GM18508 (cell line): ENCODE measurements at regions not wholly inside any gene's neighbourhood (a gene's known extent, or its start where the extent isn't known, plus 50 kb on each side); places are given as distances from the start of the nearest gene placed in this dataset.

Experiments
- ATAC-seq: cut with Tn5 transposase; IDR thresholded peaks from one replicate; pipeline ENCODE4 v1.9.1; 2021; ENCODE audit warnings: moderate number of reproducible peaks; ENCODE audit not compliant: insufficient read depth, unreplicated experiment

GRCh38 chr4:54484383-54484782, 173.4 kb upstream of the KIT start:
- ATAC-seq = no peak

GRCh38 chr4:54487491-54487890, 170.3 kb upstream of the KIT start:
- no peak for ATAC-seq

- ATAC-seq = no peak
These were observed 163.9 kb upstream of the KIT start for GRCh38 chr4:54493862-54494261.

- no peak for ATAC-seq
These were observed 162.7 kb upstream of the KIT start for GRCh38 chr4:54495091-54495490.

- no peak for ATAC-seq
These were observed 162.1 kb upstream of the KIT start for GRCh38 chr4:54495641-54496040.

GRCh38 chr4:54496412-54496811, 161.3 kb upstream of the KIT start:
- ATAC-seq = no peak

- ATAC-seq = no peak
These were observed 159.8 kb upstream of the KIT start for GRCh38 chr4:54497947-54498346.

GRCh38 chr4:54498661-54499111, 159.1 kb upstream of the KIT start:
- ATAC-seq = no peak

GRCh38 chr4:54499308-54500074, 158.3 kb upstream of the KIT start:
- ATAC-seq = no peak

- ATAC-seq = no peak
These were observed 152.4 kb upstream of the KIT start for GRCh38 chr4:54505362-54505761.

- ATAC-seq = no peak
These were observed 151.8 kb upstream of the KIT start for GRCh38 chr4:54505996-54506395.

GRCh38 chr4:54509057-54509456, 148.7 kb upstream of the KIT start:
- ATAC-seq = no peak

- ATAC-seq = no peak
These were observed 144.6 kb upstream of the KIT start for GRCh38 chr4:54513204-54513603.

GRCh38 chr4:54513741-54514140, 144.0 kb upstream of the KIT start:
- no peak for ATAC-seq

GRCh38 chr4:54516556-54517215, 141.1 kb upstream of the KIT start:
- no peak for ATAC-seq

- no peak for ATAC-seq
These were observed 139.8 kb upstream of the KIT start for GRCh38 chr4:54517781-54518444.

GRCh38 chr4:54525602-54526001, 132.2 kb upstream of the KIT start:
- no peak for ATAC-seq

- no peak for ATAC-seq
These were observed 131.2 kb upstream of the KIT start for GRCh38 chr4:54526560-54526959.

- no peak for ATAC-seq
These were observed 130.2 kb upstream of the KIT start for GRCh38 chr4:54527532-54527931.

- ATAC-seq = no peak
These were observed 118.2 kb upstream of the KIT start for GRCh38 chr4:54539500-54540029.

GRCh38 chr4:54540931-54541330, 116.8 kb upstream of the KIT start:
- ATAC-seq = no peak
